PFSK-1 (cell line): ENCODE measurements at regions not wholly inside any gene's neighbourhood (a gene's known extent, or its start where the extent isn't known, plus 50 kb on each side); places are given as distances from the start of the nearest gene placed in this dataset.

Experiments
- POLR2AphosphoS5 ChIP-seq: IDR thresholded peaks from 2 replicates; pipeline ENCODE4 v1.6.1; 2012; ENCODE audit warnings: low read depth, mild to moderate bottlenecking, control low read depth, low read length, moderate library complexity
- REST ChIP-seq, 2 experiments: IDR thresholded peaks; 2 replicates each; pipeline versions ENCODE4 v1.6.1 to v1.8.0; 2011 to 2012; ENCODE audit warnings: low read depth in 2 of 2, low read length in 2 of 2, control low read depth in 1 of 2, inconsistent platforms in 1 of 2, mild to moderate bottlenecking in 1 of 2, moderate library complexity in 1 of 2; ENCODE audit not compliant: insufficient read depth in 1 of 2
- SIN3A ChIP-seq: IDR thresholded peaks from 2 replicates; pipeline ENCODE4 v1.6.1; 2012; ENCODE audit warnings: mild to moderate bottlenecking, low read length, moderate library complexity, borderline replicate concordance; ENCODE audit not compliant: insufficient read depth
- TAF1 ChIP-seq: IDR thresholded peaks from 2 replicates; pipeline ENCODE4 v1.6.1; 2012; ENCODE audit warnings: low read length, control low read depth, borderline replicate concordance; ENCODE audit not compliant: insufficient read depth

GRCh38 chr15:67013696-67014095 is 51.7 kb upstream of the SMAD3 start:
- no peak for TF ChIP-seq POLR2AphosphoS5
- no peak for TF ChIP-seq REST (IDR thresholded peaks at IDR 0.05; ENCODE audit: insufficient read depth in 1 of 2, low read depth in 2 of 2, low read length in 2 of 2)
- TF ChIP-seq TAF1 = no peak
- TF ChIP-seq SIN3A = no peak
